GM12878 (cell line): ENCODE measurements at regions not wholly inside any gene's neighbourhood (a gene's known extent, or its start where the extent isn't known, plus 50 kb on each side); places are given as distances from the start of the nearest gene placed in this dataset.

Experiments used
- ATAC-seq: fragments of 200-7000 bp; cut with Tn5 transposase; 3 replicates; pipeline ENCODE4 v1.9.1; 2020; ENCODE audit warnings: mild to moderate bottlenecking, moderate library complexity
- BruUV-seq: library from RNA; stranded (reverse); fragments of 400-500 nt; replicated peaks from 2 replicates; lab custom pipeline; 2021; lab: Mats Ljungman, UMichigan
- CTCF ChIA-PET: fragments of 300-600 bp; sonication (Branson Sonifier 250); formaldehyde crosslinking; extraction: SDS; loops from one replicate; lab custom pipeline; 2021; ENCODE audit warnings: inconsistent platforms; lab: Yijun Ruan, JAX
- POLR2A ChIA-PET: fragments of 350-600 bp; formaldehyde crosslinking; extraction: SDS; loops from one replicate; lab custom pipeline; 2021; ENCODE audit warnings: inconsistent platforms; lab: Charles Lee
- RAD21 ChIA-PET: fragments of 300-600 bp; sonication (Branson Sonifier 250); formaldehyde crosslinking; loops from one replicate; lab custom pipeline; 2023; ENCODE audit warnings: antibody characterized with exemption; ENCODE audit not compliant: unreplicated experiment; lab: Charles Lee
- SMC1A ChIA-PET: fragments of 300-600 bp; sonication (Branson Sonifier 250); formaldehyde crosslinking; loops from one replicate; lab custom pipeline; 2023; ENCODE audit not compliant: unreplicated experiment, uncharacterized antibody; lab: Charles Lee
- DNase-seq: peaks from one replicate; pipeline ENCODE4 v3.0.0-alpha.2; 2011; ENCODE audit warnings: low read depth, low spot score
- FAIRE-seq: peaks from 3 replicates; lab custom pipeline; 2011; peaks lifted over from hg19 to GRCh38; lab: Jason Lieb, UNC
- H2AFZ ChIP-seq: 2 replicates; pipeline ENCODE4 v1.6.0; 2011; ENCODE audit warnings: low read depth, low read length, control low read depth; ENCODE audit not compliant: control insufficient read depth
- H3K27ac ChIP-seq: 2 replicates; pipeline ENCODE4 v1.5.1; 2011; ENCODE audit warnings: control low read depth; ENCODE audit not compliant: control insufficient read depth, insufficient read depth
- H3K27me3 ChIP-seq, 2 experiments: replicated peaks in 1 of 2; 2 replicates each; pipeline versions ENCODE4 v1.6.0 to v1.6.1; 2011; ENCODE audit warnings: low read length in 1 of 2; ENCODE audit not compliant: control insufficient read depth in 2 of 2, insufficient read depth in 2 of 2
- H3K36me3 ChIP-seq, 2 experiments: 2 replicates each; pipeline ENCODE4 v1.5.1; 2011; ENCODE audit warnings: low read length in 1 of 2; ENCODE audit not compliant: control insufficient read depth in 2 of 2, insufficient read depth in 2 of 2
- H3K4me1 ChIP-seq: 2 replicates; pipeline ENCODE4 v1.6.1; 2011; ENCODE audit warnings: mild to moderate bottlenecking, low read length, moderate library complexity, mixed read lengths; ENCODE audit not compliant: control insufficient read depth, insufficient read depth
- H3K4me2 ChIP-seq: 2 replicates; pipeline ENCODE4 v1.6.0; 2011; ENCODE audit warnings: control low read depth; ENCODE audit not compliant: control insufficient read depth, insufficient read depth
- H3K4me3 ChIP-seq: fragments of 200-600 bp; sonication (generic); 2 replicates; pipeline ENCODE4 v1.5.1; 2016
- H3K79me2 ChIP-seq: 2 replicates; pipeline ENCODE4 v1.6.0; 2011; ENCODE audit warnings: low read length; ENCODE audit not compliant: control insufficient read depth, insufficient read depth
- H3K9ac ChIP-seq: 2 replicates; pipeline ENCODE4 v1.8.0; 2011; ENCODE audit warnings: low read length, control low read depth, mixed read lengths; ENCODE audit not compliant: control insufficient read depth, insufficient read depth
- H3K9me3 ChIP-seq: replicated peaks from 3 replicates; pipeline ENCODE4 v1.5.1; 2011; ENCODE audit warnings: mild to moderate bottlenecking, low read length; ENCODE audit not compliant: control insufficient read depth, insufficient read depth
- H4K20me1 ChIP-seq: 2 replicates; pipeline ENCODE4 v1.6.0; 2011; ENCODE audit not compliant: control insufficient read depth, insufficient read depth
- CBX3 ChIP-seq: fragments of 200-600 bp; sonication (generic); IDR thresholded peaks from 2 replicates; pipeline ENCODE4 v1.6.1; 2016; ENCODE audit warnings: low read depth, borderline replicate concordance
- DPF2 ChIP-seq: fragments of 450-650 bp; IDR thresholded peaks from 2 replicates; pipeline ENCODE4 v1.6.1; 2017; ENCODE audit warnings: mild to moderate bottlenecking
- FOXM1 ChIP-seq: IDR thresholded peaks from 2 replicates; pipeline ENCODE4 v1.6.1; 2012; ENCODE audit warnings: low read depth, mild to moderate bottlenecking, inconsistent platforms, low read length, moderate library complexity
- MLLT1 ChIP-seq: fragments of 450-650 bp; IDR thresholded peaks from 2 replicates; pipeline ENCODE4 v1.6.1; 2016; ENCODE audit warnings: mild to moderate bottlenecking
- MYB ChIP-seq: fragments of 150-350 bp; IDR thresholded peaks from 2 replicates; pipeline ENCODE4 v1.6.1; 2014; ENCODE audit warnings: mild to moderate bottlenecking, low read depth, low read length, borderline replicate concordance
- MYC ChIP-seq: IDR thresholded peaks from 2 replicates; pipeline ENCODE4 v1.6.1; 2011; ENCODE audit warnings: mild to moderate bottlenecking, low read length, moderate library complexity, inconsistent platforms; ENCODE audit not compliant: insufficient read depth, insufficient replicate concordance, insufficient read length, severe bottlenecking
- STAT1 ChIP-seq: fragments of 450-650 bp; conservative IDR thresholded peaks from 2 replicates; pipeline ENCODE4 v1.6.1; 2014; ENCODE audit warnings: antibody characterized with exemption, mild to moderate bottlenecking
- STAT3 ChIP-seq: IDR thresholded peaks from 2 replicates; pipeline ENCODE4 v1.6.1; 2011; ENCODE audit warnings: low read depth, low read length, improper control_type of control experiment
- TARDBP ChIP-seq: IDR thresholded peaks from 2 replicates; pipeline ENCODE4 v1.6.1; 2016; ENCODE audit warnings: borderline replicate concordance
- TCF12 ChIP-seq: IDR thresholded peaks from 2 replicates; pipeline ENCODE4 v1.6.1; 2011; ENCODE audit warnings: low read depth, mild to moderate bottlenecking, low read length
- ZBTB33 ChIP-seq: fragments of 450-650 bp; IDR thresholded peaks from 2 replicates; pipeline ENCODE4 v1.6.1; 2017; ENCODE audit warnings: mild to moderate bottlenecking
- ZNF24 ChIP-seq: fragments of 450-650 bp; IDR thresholded peaks from 2 replicates; pipeline ENCODE4 v1.6.1; 2017; ENCODE audit warnings: antibody characterized with exemption, mild to moderate bottlenecking
- ZNF274 ChIP-seq: IDR thresholded peaks from one replicate; pipeline ENCODE4 v1.8.0; 2011; ENCODE audit not compliant: insufficient read length, insufficient read depth
- ZNF384 ChIP-seq: IDR thresholded peaks from 2 replicates; pipeline ENCODE4 v1.6.1; 2012; ENCODE audit warnings: low read depth, mild to moderate bottlenecking, low read length, improper control_type of control experiment, borderline replicate concordance
- ZZZ3 ChIP-seq: IDR thresholded peaks from 2 replicates; pipeline ENCODE4 v1.6.1; 2011; ENCODE audit warnings: low read depth; ENCODE audit not compliant: control insufficient read depth, insufficient read length
- WGBS: methylation state at CpG from one replicate; pipeline ENCODE4 v1.1.6; 2016; ENCODE audit warnings: low lambda C conversion rate; ENCODE audit not compliant: insufficient replicate concordance, insufficient coverage; ENCODE audit errors: missing lambda C conversion rate; 5-methylcytosine and 5-hydroxymethylcytosine counted together
- in situ Hi-C: fragments of 300-500 bp; cut with MboI; formaldehyde crosslinking; loops from 9 replicates; pipeline ENCODE4 v1.14.3; 2018; ENCODE audit warnings: mixed read lengths
- intact Hi-C: fragments of 100-400 bp; cut with micrococcal nuclease; formaldehyde crosslinking; loops from one replicate; pipeline ENCODE4 v1.14.2; 2022; ENCODE audit not compliant: unreplicated experiment

- SMC1A ChIA-PET: no interaction called here
- RAD21 ChIA-PET: no interaction called here
- no peak overlapping the region for H2AFZ ChIP-seq
- no peaks in the 10 kb centered on the region for H4K20me1 ChIP-seq
- no peaks in the 10 kb centered on the region for H3K79me2 ChIP-seq
- no peak for FAIRE-seq
- POLR2A ChIA-PET: no interaction called here
- no peak overlapping the region for H3K9ac ChIP-seq
- no peaks in the 10 kb centered on the region for H3K4me1 ChIP-seq
- DNase-seq: no peak
- H3K27ac ChIP-seq: no peak overlapping the region
- no peak overlapping the region for H3K4me3 ChIP-seq
- no peaks in the 10 kb centered on the region for H3K9me3 ChIP-seq
- intact Hi-C loops (no loop called here), in situ Hi-C loops (no loop called here)
- BruUV-seq: no TSS peak
- H3K4me2 ChIP-seq: no peak overlapping the region
- TF ChIP-seq MYC (no peak), ZZZ3 (no peak)
- CTCF ChIA-PET: no interaction called here
- 0 out of 4 replicates have a peak, but pooled peaks cover 0 to 4% of the 10 kb centered on the region in 2 experiments for H3K27me3 ChIP-seq
- ATAC-seq: no peak
- H3K36me3 ChIP-seq: no peaks in the 10 kb centered on the region
- WGBS: 65% methylated on average over 4 of the region's 7 CpGs
Measured at GRCh38 chr2:15881120-15881433, 59.3 kb upstream of the MYCN start.

GRCh38 chr2:15881676-15882075, 58.7 kb upstream of the MYCN start:
- ChIA-PET SMC1A (interaction anchor here (0.6 kb wide), 1 partner anchor 74 kb away, joined by 3 read pairs; no protein-coding TSS in a partner anchor), RAD21 (no interaction called here), CTCF (interaction anchor here (1.1 kb wide), 1 partner anchor 11 kb away, joined by 5 read pairs; no protein-coding TSS in a partner anchor), POLR2A (no interaction called here)
- FAIRE-seq (no peak), ATAC-seq (no peak), DNase-seq (no peak)
- Histone ChIP-seq H4K20me1 (no peaks in the 10 kb centered on the region), H3K79me2 (no peaks in the 10 kb centered on the region), H3K4me3 (no peak overlapping the region), H3K4me2 (no peak overlapping the region), H3K36me3 (no peaks in the 10 kb centered on the region), H3K9ac (no peak overlapping the region), H3K27ac (no peak overlapping the region), H3K27me3 (0 out of 4 replicates have a peak, but pooled peaks cover 0 to 4% of the 10 kb centered on the region in 2 experiments), H3K9me3 (no peaks in the 10 kb centered on the region), H2AFZ (no peak overlapping the region), H3K4me1 (no peaks in the 10 kb centered on the region)
- TF ChIP-seq ZNF274: no peak
- no peak for TF ChIP-seq MYB
- TF ChIP-seq FOXM1: no peak
- TF ChIP-seq MLLT1: no peak
- no peak for TF ChIP-seq CBX3
- TF ChIP-seq STAT3: no peak
- TF ChIP-seq TCF12: no peak
- no peak for TF ChIP-seq ZBTB33
- no peak for TF ChIP-seq ZNF24
- no peak for TF ChIP-seq TARDBP
- TF ChIP-seq STAT1: no peak
- TF ChIP-seq ZNF384: no peak
- TF ChIP-seq DPF2: no peak
- in situ Hi-C loops (no loop called here), intact Hi-C loops (no loop called here)
- 18% methylated on average over 2 of the region's 2 CpGs for WGBS
- BruUV-seq: no TSS peak
